ENCODE measurements at regions not wholly inside any gene's neighbourhood (a gene's known extent, or its start where the extent isn't known, plus 50 kb on each side); places are given as distances from the start of the nearest gene placed in this dataset.

DNA sequence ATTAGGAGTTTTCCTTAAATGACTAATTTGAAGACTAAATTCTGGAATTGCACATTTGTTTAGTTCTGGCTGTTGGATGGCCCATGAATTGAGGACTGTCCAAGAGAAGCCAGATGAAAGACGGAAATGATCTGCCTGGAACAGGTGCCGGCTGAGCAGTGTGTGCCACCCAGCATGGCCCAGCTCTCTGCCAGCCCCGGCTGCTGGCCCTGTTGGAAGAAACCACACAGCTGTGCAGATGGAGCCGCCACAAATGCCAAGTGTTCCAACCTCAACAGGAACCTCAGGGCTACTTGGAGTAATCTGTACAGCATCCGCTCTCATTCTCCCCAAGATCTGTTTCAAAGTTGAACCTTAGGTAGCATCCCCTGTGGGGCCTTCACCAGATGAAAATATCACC, 67.0 kb upstream of the STARD13 start:
- TF ChIP-seq EZH2phosphoT487 (IDR thresholded peaks at IDR 0.05; ENCODE audit: low read depth): no peak
- TF ChIP-seq, protein P1, sequence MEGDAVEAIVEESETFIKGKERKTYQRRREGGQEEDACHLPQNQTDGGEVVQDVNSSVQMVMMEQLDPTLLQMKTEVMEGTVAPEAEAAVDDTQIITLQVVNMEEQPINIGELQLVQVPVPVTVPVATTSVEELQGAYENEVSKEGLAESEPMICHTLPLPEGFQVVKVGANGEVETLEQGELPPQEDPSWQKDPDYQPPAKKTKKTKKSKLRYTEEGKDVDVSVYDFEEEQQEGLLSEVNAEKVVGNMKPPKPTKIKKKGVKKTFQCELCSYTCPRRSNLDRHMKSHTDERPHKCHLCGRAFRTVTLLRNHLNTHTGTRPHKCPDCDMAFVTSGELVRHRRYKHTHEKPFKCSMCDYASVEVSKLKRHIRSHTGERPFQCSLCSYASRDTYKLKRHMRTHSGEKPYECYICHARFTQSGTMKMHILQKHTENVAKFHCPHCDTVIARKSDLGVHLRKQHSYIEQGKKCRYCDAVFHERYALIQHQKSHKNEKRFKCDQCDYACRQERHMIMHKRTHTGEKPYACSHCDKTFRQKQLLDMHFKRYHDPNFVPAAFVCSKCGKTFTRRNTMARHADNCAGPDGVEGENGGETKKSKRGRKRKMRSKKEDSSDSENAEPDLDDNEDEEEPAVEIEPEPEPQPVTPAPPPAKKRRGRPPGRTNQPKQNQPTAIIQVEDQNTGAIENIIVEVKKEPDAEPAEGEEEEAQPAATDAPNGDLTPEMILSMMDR (IDR thresholded peaks at IDR 0.05; ENCODE audit: low read depth, low read length): no peak
